ENCODE measurements at regions not wholly inside any gene's neighbourhood (a gene's known extent, or its start where the extent isn't known, plus 50 kb on each side); places are given as distances from the start of the nearest gene placed in this dataset.

DNA sequence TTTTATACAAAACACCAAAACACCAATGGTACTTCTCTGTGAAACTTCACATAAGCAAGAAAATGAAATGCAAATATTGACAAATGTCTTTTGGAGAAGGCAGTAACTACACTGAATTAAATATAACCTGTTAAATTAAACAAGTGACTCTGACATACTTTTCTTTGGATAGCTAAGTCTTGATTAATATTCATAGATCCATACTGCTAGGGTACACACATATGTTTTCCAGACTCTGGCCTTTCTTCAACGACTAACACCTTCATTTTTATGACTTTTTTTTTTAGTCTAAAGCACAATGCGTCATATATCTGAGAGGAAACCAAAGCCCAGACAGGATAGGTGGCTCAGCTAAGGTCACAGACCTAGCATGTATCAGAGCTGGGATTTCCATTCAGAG, 263.7 kb downstream of the TENT4A start:
- TF ChIP-seq, protein P1, sequence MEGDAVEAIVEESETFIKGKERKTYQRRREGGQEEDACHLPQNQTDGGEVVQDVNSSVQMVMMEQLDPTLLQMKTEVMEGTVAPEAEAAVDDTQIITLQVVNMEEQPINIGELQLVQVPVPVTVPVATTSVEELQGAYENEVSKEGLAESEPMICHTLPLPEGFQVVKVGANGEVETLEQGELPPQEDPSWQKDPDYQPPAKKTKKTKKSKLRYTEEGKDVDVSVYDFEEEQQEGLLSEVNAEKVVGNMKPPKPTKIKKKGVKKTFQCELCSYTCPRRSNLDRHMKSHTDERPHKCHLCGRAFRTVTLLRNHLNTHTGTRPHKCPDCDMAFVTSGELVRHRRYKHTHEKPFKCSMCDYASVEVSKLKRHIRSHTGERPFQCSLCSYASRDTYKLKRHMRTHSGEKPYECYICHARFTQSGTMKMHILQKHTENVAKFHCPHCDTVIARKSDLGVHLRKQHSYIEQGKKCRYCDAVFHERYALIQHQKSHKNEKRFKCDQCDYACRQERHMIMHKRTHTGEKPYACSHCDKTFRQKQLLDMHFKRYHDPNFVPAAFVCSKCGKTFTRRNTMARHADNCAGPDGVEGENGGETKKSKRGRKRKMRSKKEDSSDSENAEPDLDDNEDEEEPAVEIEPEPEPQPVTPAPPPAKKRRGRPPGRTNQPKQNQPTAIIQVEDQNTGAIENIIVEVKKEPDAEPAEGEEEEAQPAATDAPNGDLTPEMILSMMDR (IDR thresholded peaks at IDR 0.05): no peak
- TF ChIP-seq POLR2AphosphoS5 (IDR thresholded peaks at IDR 0.05; ENCODE audit: low read depth, low read length): no peak
- TF ChIP-seq TCF7L2 (IDR thresholded peaks at IDR 0.05; ENCODE audit: low read depth, low read length): no peak
- no peak for TF ChIP-seq SIN3A (IDR thresholded peaks at IDR 0.05; ENCODE audit: borderline replicate concordance, insufficient read depth, low read depth, low read length)
- TF ChIP-seq, protein P2, sequence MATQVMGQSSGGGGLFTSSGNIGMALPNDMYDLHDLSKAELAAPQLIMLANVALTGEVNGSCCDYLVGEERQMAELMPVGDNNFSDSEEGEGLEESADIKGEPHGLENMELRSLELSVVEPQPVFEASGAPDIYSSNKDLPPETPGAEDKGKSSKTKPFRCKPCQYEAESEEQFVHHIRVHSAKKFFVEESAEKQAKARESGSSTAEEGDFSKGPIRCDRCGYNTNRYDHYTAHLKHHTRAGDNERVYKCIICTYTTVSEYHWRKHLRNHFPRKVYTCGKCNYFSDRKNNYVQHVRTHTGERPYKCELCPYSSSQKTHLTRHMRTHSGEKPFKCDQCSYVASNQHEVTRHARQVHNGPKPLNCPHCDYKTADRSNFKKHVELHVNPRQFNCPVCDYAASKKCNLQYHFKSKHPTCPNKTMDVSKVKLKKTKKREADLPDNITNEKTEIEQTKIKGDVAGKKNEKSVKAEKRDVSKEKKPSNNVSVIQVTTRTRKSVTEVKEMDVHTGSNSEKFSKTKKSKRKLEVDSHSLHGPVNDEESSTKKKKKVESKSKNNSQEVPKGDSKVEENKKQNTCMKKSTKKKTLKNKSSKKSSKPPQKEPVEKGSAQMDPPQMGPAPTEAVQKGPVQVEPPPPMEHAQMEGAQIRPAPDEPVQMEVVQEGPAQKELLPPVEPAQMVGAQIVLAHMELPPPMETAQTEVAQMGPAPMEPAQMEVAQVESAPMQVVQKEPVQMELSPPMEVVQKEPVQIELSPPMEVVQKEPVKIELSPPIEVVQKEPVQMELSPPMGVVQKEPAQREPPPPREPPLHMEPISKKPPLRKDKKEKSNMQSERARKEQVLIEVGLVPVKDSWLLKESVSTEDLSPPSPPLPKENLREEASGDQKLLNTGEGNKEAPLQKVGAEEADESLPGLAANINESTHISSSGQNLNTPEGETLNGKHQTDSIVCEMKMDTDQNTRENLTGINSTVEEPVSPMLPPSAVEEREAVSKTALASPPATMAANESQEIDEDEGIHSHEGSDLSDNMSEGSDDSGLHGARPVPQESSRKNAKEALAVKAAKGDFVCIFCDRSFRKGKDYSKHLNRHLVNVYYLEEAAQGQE (IDR thresholded peaks at IDR 0.05; ENCODE audit: insufficient read depth in 1 of 2, low read depth in 2 of 2, low read length in 1 of 2): no peak

Measured in Panc1 (cell line).